ENCODE measurements at regions not wholly inside any gene's neighbourhood (a gene's known extent, or its start where the extent isn't known, plus 50 kb on each side); places are given as distances from the start of the nearest gene placed in this dataset.

DNA sequence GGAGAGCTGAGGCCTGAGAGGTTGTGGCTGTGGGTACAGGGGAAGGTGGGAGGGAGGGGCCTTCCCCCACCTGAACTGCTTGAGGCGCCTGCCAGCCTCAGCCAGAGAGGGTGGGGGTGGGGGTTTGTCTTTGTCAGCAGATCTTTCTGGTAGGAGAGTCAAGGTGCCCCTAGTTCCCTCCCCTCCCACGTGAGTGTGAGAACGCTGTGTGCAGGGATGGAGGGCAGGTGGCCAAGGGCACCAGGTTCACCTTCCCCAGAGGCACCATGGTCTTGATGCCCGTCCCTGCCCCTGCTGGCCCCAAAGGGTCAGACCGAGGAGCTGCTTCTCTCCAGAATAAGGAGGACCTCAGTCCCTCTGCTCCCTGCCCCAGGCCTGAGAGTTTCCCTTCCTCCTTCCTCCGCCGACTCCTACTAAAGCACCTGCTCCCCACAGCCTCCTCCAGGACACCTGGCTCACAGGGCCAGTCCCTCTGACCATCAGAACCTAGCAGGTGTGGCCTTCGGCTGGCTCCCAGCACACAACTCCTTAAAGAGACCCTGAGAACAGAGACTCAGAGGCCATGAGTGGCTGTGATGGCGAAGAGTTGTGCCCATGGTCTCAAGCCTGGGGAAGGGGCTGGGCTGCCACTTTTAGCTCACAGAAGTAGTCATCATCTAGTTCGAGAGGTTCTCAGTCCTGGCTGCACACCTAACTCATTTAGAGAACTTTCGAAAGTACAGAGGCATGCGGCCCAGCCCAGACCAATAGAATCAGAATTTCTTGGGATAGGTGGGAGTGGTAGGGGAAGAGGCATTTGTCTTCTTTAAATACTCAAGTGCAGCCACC is 113.2 kb upstream of the LHX1 start:
- H3K23me2 ChIP-seq (ENCODE audit: low read depth, low read length): no peaks in the 10 kb centered on the region
- CTCF ChIA-PET (ENCODE audit: partially characterized antibody): interaction anchor here (0.7 to 2.6 kb wide), 5 partner anchors 8 to 55 kb away, joined by 3 to 7 read pairs (median 7); no protein-coding TSS in a partner anchor
- TF ChIP-seq JUND (IDR thresholded peaks at IDR 0.05; ENCODE audit: low read length) (no peak), SIN3A (conservative IDR thresholded peaks at IDR 0.05 in 1 of 2, IDR thresholded peaks at IDR 0.05 in 1 of 2; ENCODE audit: low read depth in 1 of 2, low read length in 2 of 2) (no peak), NRF1 (IDR thresholded peaks at IDR 0.05; ENCODE audit: low read depth, low read length) (no peak), KDM1A (IDR thresholded peaks at IDR 0.05; ENCODE audit: borderline replicate concordance, low read length) (no peak), BRCA1 (IDR thresholded peaks at IDR 0.05; ENCODE audit: low read depth, low read length) (no peak), SIRT6 (IDR thresholded peaks at IDR 0.05; ENCODE audit: low read length) (no peak), YY1 (IDR thresholded peaks at IDR 0.05; ENCODE audit: low read depth, low read length) (no peak)
- TF ChIP-seq, protein P1, sequence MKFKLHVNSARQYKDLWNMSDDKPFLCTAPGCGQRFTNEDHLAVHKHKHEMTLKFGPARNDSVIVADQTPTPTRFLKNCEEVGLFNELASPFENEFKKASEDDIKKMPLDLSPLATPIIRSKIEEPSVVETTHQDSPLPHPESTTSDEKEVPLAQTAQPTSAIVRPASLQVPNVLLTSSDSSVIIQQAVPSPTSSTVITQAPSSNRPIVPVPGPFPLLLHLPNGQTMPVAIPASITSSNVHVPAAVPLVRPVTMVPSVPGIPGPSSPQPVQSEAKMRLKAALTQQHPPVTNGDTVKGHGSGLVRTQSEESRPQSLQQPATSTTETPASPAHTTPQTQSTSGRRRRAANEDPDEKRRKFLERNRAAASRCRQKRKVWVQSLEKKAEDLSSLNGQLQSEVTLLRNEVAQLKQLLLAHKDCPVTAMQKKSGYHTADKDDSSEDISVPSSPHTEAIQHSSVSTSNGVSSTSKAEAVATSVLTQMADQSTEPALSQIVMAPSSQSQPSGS (IDR thresholded peaks at IDR 0.05; ENCODE audit: low read length): no peak
- TF ChIP-seq, protein P2, sequence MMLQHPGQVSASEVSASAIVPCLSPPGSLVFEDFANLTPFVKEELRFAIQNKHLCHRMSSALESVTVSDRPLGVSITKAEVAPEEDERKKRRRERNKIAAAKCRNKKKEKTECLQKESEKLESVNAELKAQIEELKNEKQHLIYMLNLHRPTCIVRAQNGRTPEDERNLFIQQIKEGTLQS (IDR thresholded peaks at IDR 0.05; ENCODE audit: insufficient read depth, low read depth, low read length): no peak

More for the DNA sequence above, 113.2 kb upstream of the LHX1 start:
- H4K20me1 ChIP-seq (replicated peaks in 1 of 2; ENCODE audit: control insufficient read depth in 1 of 2, insufficient read depth in 2 of 2, low read length in 2 of 2): no peaks in the 10 kb centered on the region
- no peak overlapping the region for H3K56ac ChIP-seq (replicated peaks; ENCODE audit: insufficient read length, low read depth, low read length)
- no peak overlapping the region for H3K4ac ChIP-seq (replicated peaks; ENCODE audit: insufficient read length, low read depth, low read length)
- no peaks in the 10 kb centered on the region for H3K9me3 ChIP-seq (ENCODE audit: insufficient read depth in 2 of 2, low read depth in 1 of 2, low read length in 1 of 2)
- H4K5ac ChIP-seq (ENCODE audit: insufficient read length, low read depth, low read length): no peak overlapping the region
- H2BK20ac ChIP-seq (ENCODE audit: low read length): peak overlapping the region; percentile 80; the same call in 1 of the 2 replicates
- H3K79me2 ChIP-seq (ENCODE audit: control insufficient read depth in 1 of 2, insufficient read depth in 2 of 2, low read length in 2 of 2): no peaks in the 10 kb centered on the region
- no peak overlapping the region; the same call in 1 of the 2 replicates for H4K8ac ChIP-seq (ENCODE audit: extremely low read depth, insufficient read depth, low read length)
- H2BK12ac ChIP-seq (ENCODE audit: low read depth, low read length): 0 out of 2 replicates have a peak overlapping the region, but pooled peaks have one; percentile 39
- H3K9ac ChIP-seq (replicated peaks in 1 of 4; ENCODE audit: extremely low read depth in 1 of 4, low read depth in 3 of 4, low read length in 3 of 4): no peak overlapping the region
- DNase-seq (ENCODE audit: low read depth in 1 of 2, low spot score in 2 of 2) (no peak), FAIRE-seq (no peak)
- WGBS, 2 experiments (ENCODE audit: extremely low coverage in 1 of 2, insufficient coverage in 1 of 2, insufficient read length in 1 of 2, insufficient replicate concordance in 2 of 2, low coverage in 1 of 2, low lambda C conversion rate in 2 of 2, missing lambda C conversion rate in 1 of 2): 77% methylated on average over 11 of the region's 12 CpGs; no CpG with 5 or more reads in 1 of the 2 experiments
- no peak overlapping the region for H3K14ac ChIP-seq (ENCODE audit: insufficient read length)
- no peaks in the 10 kb centered on the region; the same call in 1 of the 2 replicates for H3K79me1 ChIP-seq (ENCODE audit: low read depth, low read length)
- 0 out of 2 replicates have a peak overlapping the region, but pooled peaks have one; percentile 40 for H2AK5ac ChIP-seq (ENCODE audit: low read depth, low read length)
- no peak overlapping the region for H3K27ac ChIP-seq (ENCODE audit: low read depth, low read length)
- POLR2A ChIA-PET (ENCODE audit: partially characterized antibody): interaction anchor here (1.5 to 1.8 kb wide), 2 partner anchors 12 to 29 kb away, joined by 3 to 5 read pairs; no protein-coding TSS in a partner anchor
- peaks cover 0 to 2% (median 0%) of the 10 kb centered on the region in 4 experiments; a peak in 1 of 7 replicates for H3K27me3 ChIP-seq (replicated peaks in 1 of 4; ENCODE audit: control insufficient read depth in 3 of 4, extremely low read depth in 1 of 4, insufficient read depth in 3 of 4, low read length in 3 of 4)
- peak overlapping the region; percentile 15 for H4K91ac ChIP-seq (replicated peaks; ENCODE audit: insufficient read length, low read length)
- no peak overlapping the region for H3K23ac ChIP-seq (ENCODE audit: insufficient read length)
- H2AFZ ChIP-seq (ENCODE audit: low read length): no peak overlapping the region
- H2BK120ac ChIP-seq (replicated peaks; ENCODE audit: low read depth, low read length): no peak overlapping the region
- H3K4me3 ChIP-seq (ENCODE audit: extremely low read depth in 1 of 4, insufficient read depth in 2 of 4, low read depth in 3 of 4, low read length in 4 of 4): no peak overlapping the region
- no peak overlapping the region for H3K4me2 ChIP-seq (ENCODE audit: insufficient read depth in 1 of 2, low read depth in 2 of 2, low read length in 2 of 2)
- H2BK15ac ChIP-seq (ENCODE audit: low read length): peak overlapping the region; percentile 4; the same call in 1 of the 2 replicates
- peaks cover 0 to 20% (median 14%) of the 10 kb centered on the region in 4 experiments; a peak in 6 of 7 replicates for H3K4me1 ChIP-seq (replicated peaks in 1 of 4; ENCODE audit: control insufficient read depth in 3 of 4, insufficient read depth in 4 of 4, low read length in 3 of 4)
- no peak overlapping the region for H2BK5ac ChIP-seq (ENCODE audit: low read depth, low read length)
- no peak overlapping the region; the same call in 1 of the 2 replicates for H3K18ac ChIP-seq (ENCODE audit: extremely low read depth, low read length)
- H3K36me3 ChIP-seq (ENCODE audit: control insufficient read depth in 2 of 4, insufficient read depth in 4 of 4, low read length in 3 of 4): no peaks in the 10 kb centered on the region
